Astrocyte of the hippocampus (primary cell): ENCODE measurements at regions not wholly inside any gene's neighbourhood (a gene's known extent, or its start where the extent isn't known, plus 50 kb on each side); places are given as distances from the start of the nearest gene placed in this dataset.

Source experiments
- DNase-seq: peaks from one replicate; pipeline ENCODE4 v3.0.0; 2011; ENCODE audit warnings: low read depth, low spot score

DNA sequence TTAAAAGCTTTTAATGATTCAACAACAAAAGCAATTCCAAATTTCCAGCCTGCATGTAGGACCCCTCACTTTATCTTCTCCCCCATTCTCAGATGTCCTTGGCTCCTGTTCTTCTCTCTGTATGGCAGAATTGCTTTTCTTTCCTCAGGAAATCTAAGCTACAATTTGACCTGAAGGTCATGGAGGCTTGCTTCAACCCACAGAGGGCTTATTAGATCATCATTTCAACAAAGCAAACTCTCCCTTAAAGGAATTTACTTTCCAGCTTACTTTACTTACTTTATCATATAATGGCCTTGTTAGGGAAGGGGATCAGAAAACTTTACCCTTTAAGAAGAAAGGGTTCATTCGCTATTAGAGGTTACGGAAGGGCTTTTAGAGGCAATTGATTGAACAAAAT is 211.5 kb downstream of the RAD51AP2 start:
- no peak for DNase-seq

DNA sequence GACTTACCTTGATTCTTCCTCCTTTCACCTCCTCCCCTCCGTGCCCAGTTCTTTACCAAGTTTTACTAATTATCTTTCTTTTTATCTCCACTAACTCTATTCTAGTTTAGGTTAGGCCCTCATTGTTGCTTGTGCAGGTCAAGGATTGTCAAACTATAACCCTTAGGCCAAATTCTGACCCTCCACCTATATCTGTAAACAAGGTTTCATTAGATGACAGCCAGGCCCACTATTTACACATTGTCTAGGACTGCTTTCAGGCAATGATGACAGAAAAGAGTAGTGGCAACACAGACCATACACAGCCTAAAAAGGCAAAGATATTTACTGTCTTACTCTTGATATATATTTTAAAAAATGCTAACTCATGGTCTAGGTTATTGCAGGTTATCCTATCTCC is 212.0 kb downstream of the RAD51AP2 start:
- no peak for DNase-seq

DNA sequence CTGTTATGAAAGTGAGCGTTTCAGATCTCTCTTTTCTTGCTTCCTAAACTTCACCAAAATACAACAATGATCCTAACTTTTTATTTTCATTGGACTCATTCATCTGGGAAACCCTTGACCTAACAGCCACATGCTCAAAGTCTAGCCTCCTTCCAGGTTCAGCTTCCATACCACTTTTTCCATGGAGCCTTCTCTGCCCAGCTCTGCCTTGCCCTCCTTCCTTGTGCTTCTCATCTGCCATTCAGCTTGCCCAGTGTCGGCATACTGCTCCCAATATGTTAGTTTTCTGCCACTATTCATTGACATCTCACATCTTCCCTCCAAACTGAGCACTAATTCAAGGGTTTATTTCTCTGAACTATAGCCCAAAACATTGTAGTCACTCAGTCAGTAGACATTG is 214.7 kb downstream of the RAD51AP2 start:
- DNase-seq, result no peak

DNA sequence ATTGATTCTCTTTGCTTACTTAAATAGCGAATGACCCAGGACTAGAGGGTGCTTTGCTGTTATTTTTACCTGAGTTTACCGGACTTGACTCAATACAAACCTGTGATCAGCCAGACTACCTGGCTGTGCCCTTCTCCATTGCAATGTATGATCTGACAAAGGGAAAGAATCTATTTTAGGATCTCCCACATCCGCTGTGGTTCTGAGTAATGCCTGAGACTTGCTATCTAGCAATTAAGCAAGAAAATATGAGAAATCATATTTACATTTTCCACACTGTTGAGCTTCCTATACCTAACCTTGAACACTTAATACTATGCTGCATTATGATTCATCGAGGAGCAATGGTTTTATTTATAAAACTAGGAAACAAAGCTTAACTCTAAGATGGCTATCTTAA is 215.2 kb downstream of the RAD51AP2 start:
- DNase-seq, result peak; percentile 20

DNA sequence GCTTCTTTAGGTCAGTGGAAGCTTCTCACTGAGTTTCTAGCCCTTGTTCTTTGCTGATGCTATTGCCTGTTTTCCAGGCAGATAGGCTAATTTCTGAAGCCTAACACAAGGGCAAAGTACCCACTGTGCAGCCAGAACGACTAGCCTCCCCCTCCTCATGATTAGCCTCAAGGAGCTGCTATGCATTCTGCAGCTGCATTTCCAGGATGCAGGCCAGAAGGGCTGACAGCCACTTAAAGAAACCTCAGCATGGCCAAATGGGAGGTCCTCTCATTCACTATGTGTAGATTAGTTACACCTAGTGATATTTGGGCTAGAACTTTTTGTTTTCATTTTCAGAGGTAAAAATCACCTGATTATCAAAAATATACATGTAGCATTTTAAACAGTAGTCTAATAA is 216.0 kb downstream of the RAD51AP2 start:
- DNase-seq, result no peak

DNA sequence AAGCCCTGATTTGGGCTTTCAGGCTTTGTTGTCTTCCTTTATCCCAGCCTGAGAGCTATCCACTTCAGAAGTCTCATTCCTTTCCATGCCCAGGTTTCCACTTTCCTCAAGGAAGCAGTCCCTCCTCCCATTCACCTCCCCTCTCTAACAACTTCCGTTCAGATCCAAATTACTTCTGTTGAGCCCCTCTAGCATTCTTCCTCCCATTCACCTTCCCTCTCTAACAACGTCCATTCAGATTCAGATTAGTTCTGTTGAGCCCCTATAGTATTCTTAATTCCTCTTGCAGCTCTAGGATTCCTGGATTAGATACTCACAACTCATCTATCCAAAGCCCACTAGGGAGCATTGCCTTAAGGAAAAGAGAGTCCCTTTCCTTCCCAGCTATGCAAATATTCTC is 216.8 kb downstream of the RAD51AP2 start:
- no peak for DNase-seq

DNA sequence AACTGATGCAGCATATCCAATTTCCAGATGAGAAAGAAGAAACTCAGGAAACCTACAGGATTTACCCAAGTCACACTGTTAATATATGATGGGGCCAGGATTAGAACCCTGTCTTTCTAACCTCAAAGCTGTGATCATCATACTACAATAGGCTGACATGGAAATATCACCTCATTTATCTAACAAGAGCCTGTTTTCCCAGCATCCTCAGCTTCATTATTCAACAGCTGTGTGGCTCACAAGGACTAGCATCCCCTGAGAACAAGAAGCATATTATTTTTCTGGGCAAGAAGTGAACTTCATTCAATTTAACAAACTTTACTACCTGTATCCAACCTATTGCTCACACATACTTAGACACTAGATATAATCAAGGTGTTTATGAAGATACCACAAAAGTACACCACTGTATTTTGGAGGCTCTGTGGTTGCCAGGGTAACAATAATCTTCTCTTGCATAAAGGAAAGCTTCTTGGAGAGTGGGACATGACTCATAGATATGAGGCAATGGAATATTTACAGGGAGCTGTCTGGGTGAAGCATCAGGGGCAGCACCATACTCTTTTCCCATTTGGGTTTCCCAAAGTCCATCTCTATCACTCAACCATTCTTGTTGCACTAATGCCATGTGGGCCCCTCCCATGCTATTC is 218.2 kb downstream of the RAD51AP2 start:
- peak; percentile 70 for DNase-seq

DNA sequence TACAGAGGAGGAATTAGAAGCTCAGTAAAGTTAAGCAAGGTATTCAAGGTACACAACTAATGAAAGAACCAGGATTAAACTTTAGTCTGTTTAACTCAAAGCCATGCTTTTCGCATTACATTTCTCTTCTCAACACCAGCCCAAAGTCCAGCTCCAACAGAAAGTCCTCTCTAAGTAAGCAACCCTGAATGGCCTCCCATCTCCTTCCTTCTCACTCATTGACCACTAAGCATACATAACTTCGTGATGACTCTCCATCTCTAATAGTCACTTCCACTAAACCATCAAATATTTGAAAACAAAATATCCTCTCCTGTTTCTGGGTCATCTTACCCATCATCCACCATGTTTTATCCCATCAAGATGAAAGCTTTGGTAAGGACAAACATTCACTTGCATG is 219.8 kb downstream of the RAD51AP2 start:
- peak; percentile 16 for DNase-seq

DNA sequence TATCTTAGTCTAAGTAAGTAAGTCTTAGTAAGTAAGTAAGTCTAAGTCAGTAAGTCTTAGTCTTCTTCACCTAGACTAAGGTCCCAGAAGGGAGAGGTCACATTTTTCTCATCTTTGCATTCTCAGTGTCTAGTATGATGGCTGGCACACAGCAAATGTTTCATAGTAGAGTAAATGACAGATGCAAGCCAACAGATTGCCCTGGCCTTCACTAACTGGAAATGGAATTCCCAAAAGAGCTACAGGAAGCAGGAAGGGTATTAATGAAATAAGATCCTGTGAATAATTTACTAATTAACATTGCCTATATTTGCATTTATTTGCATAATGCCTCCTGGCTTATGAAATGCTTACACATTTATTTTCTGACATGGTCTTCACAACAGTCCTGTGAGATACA is 221.6 kb downstream of the RAD51AP2 start:
- no peak for DNase-seq

DNA sequence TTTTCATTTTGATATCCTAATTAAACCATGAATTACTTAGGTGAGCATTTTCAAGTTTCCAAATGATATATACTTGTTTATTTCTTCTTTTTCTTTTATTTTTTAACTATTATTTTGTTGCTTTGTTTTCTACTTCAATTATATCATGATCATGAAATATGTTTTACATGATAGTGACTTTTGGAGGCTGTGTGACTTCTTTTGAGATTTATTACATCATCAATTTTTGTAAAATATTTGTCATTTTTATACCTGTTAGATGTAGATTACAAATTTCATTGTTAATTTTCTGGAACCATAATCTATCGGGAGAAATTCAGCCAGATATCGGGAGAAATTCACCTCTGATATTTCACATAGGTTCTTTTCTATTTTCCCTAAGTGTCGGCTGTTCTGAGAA is 228.6 kb downstream of the RAD51AP2 start:
- DNase-seq, result no peak

DNA sequence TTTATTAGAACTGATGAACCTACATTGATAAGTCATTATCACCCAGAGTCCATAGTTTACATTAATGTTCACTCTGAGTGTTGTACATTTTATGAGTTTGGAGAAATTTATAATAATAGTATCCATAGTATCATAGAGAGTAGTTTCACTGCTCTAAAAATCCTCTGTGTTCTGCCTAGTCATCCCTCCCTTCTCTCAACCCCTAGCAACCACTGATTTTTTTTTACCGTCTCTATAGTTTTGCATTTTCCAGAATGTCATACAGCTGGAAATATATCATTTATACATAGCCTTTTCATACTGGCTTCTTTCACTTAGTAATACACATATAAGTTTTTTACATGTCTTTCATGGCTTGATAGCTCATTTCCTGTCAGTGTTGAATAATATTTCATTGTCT is 231.1 kb downstream of the RAD51AP2 start:
- no peak for DNase-seq

DNA sequence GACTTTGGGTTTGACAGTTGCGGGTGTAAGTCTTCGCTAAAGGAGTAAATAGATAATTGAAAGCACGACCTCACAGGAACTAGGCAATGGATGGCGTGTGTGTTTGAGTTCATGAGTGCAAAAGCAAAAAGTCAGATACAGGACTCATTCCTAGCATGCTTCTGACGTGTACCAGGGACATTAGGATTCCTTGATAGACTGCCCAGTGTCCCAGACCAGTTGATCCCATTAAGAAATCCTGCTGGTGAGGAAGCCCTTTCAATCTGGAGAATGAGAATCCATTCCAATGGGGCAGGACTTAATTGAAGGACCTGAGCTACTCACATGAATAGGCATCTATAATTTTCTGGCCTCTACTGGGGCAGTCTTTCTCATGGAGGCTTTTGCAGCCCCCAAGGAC is 235.4 kb downstream of the RAD51AP2 start:
- DNase-seq, result no peak

DNA sequence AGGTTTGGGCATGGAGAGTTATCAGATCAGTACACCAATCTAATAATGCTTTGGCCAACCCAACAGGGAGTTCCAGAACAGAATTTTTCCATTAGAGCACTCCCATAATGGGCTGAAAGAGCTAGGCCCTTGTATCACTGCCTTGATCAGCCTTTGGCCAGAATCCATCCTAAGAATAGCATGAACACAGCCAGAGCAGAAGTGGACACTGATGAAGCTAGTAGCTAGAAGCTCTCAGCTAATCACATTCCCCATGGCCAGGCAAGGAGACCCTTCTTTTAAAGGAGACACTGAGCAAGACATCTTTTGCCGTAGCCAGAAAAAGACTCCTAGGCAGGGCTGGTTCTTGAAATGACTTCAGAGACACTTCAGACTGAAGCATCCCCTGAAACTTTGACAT is 236.0 kb downstream of the RAD51AP2 start:
- DNase-seq, result no peak

DNA sequence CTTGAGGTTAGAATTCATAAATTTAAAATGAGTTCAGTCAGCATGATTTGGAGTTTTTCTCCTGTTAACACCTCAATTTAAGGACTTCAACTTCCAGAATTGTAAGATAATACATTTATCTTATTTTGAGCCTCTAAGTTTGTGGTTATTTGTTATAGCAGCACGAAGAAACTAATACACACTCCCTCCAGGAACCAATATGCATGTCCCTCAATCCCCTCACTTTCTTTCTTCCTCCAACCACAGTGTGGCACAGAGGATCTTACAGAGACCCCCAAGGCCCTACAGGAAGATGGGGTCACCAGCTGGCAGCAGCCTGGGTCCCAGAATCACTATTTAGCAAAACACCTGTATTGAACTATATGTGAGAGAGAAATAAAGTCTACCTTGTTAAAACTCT is 242.0 kb downstream of the RAD51AP2 start:
- DNase-seq, result no peak

DNA sequence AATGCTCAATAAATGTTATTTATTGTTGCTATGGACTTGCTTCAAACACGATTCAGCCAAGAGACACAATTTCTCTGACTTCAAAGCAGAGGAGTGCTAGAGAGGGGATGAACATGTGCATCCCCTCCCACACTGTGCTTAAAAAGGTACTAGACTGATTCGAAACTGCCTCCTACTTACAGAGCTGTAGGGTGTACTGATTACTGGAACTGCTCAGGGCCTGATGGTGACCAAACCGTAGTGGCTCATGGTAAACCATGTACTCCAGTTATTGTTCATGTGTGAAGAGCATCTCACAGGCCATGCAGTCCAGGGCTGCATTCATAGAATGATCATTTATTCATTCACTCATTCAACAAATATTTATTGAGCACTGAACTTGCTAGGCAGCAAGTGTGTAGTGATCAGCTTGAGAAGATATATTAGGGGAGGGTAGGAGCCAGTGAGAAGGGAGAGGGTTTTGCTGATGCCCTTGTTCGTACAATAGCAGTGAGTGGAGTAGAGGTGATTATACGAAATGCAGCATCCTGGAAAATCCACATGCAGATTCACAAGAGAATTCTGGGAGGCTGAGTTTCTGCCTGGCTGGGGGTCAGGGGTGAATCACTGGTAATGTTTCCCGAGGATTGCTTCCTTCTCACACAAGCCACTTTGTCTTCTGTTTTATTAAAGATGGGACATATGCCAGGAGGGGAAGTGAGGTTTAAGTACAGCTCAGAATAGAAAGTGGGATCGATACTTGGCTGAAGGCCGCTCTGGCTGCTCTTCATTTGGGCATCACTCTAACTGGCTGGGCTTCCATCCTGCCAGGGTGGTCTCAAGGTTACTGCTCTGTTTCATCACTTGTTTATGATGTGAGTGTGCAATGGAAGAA is 245.4 kb downstream of the RAD51AP2 start:
- DNase-seq, result no peak

DNA sequence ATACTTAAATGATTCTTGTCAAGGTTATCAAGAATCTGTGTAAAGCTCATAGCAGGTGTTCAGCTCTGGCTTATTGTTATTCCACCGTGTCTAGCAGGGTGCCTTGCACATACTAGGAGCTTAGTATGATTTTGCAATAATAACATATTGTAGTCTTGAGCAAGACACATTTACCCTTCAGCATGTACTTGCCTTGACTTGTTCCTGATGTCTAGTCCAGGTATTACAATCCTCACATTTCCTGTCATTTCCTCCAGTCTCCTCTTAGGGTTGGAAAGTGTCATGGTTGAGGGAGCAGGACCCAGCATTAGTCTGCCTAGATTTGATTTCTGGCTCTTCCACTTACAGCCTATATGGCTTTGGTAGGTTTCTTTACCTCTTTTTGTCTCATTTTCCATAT is 246.1 kb downstream of the RAD51AP2 start:
- DNase-seq, result no peak

DNA sequence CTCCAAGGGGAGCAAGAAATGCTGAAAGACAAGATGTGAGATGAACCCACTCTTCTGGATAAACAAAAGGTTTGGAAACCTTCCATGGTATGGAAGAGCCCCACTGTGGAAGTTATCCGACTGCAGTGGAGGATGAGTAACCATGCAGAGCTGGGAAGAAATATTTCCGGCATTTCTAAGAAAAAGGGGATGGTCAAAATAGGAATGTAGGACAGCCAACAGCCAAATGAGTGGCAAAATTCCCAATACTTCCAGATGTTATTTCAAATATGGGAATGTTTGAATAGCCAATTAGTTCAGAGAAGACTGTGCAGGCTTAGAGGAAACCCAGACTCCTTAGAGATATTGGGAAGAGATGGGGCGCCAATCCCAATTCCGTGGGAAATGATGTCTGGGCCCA is 246.8 kb downstream of the RAD51AP2 start:
- peak; percentile 10 for DNase-seq

DNA sequence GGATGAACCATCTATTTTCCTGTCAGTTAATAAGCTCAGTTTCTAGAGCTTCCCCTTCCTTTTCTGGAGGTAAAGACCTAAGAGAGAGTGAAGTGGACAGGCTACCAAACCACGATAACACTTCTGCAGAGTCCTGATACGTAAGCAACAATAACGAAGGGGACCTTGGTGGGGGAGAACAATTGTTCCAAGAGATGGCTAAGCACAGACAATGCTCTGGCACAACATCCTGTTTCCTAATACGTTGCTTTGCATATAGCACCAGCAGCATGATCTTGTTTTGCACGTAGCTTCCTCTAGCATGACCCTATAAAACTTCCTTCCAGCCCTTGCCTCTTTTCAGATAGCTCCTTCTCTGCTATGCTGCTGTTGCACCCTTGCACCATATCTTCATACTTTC is 247.3 kb downstream of the RAD51AP2 start:
- no peak for DNase-seq

DNA sequence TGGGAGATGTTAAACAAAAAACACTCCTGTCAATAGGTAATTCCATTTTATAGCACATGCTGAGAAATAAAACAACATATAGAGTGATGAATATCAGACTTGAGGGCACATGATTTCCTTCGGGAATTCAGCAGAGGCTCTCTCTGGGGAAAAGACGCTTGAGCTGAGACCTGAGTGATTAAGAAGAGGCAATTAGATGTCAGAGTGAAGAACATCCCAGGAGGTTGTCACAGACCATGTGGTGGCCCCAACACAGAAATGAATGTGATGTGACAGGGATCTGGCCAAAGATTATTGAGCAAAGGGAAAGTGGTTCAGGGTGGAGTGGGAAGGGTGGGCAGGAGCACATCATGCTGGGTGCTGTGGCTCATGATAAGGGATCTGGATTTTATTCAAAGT is 254.7 kb downstream of the RAD51AP2 start:
- DNase-seq, result no peak

DNA sequence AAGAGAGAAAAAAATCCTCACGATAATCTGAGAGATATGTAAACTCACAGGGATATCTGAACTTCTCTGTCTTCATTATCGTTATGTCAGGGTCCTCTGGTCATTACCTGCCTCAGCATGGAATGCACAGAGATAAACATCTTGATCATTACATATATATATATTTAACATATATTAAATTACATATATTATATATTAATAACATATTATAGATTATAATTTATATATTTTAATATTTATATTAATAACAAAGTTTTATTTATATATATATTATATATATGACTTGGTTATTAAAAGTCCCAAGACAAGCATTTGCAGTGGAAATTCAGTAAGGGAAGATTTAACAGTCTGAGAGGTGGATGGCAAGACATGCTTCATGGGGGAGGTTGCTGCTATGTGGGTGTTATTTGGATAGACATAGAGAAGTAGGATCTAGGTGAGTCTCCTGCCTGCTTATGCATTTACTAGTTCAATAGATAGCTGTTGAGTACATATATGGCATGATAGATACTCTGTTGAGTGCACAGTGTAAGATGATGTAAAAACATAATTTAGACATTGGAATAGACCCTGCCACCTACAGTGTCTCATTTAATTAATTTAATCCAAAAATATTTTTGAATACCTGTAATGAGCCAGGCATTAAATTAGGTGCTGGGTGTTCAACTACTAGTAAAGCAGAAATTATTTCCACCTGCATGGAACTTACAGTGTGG is 255.2 kb downstream of the RAD51AP2 start:
- DNase-seq, result no peak

DNA sequence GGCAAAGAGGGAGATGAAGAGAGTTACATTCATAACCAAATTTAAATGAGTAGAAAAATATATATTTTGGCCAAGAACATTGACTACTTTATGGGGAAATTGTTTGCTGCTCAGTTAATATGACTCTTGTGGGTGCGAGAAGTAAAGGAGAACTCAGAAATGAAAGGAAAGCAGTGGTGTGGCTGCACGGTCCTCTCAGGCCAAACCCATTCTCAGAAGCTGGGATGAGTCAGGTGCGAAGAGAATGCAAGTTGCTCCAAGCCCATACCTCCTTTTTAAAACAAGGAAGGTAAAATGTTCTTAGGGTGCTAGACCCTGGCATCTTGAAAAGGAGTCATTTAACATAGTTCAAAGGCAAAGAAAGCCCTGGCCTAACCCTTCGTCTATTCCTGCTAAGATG is 258.6 kb downstream of the RAD51AP2 start:
- no peak for DNase-seq

DNA sequence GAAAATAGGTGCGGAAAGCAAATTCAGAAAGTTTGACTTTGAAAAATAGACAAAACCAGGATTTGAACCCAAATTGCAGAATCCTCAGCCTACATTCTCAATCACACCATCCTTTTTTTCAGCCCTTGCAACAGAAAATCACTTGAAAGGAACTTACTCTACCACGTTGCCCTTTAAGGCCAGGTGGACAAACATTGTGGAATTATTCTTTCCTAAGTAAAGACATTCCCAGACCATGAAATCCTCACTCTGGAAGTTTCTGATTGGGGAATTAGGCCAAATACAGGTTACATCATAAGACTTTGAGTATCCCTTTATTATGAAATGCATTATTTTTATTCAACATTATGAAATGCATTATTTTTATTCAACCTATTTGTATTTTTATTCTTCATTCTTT is 259.4 kb downstream of the RAD51AP2 start:
- no peak for DNase-seq
